Caco-2 (cell line): ENCODE measurements at regions not wholly inside any gene's neighbourhood (a gene's known extent, or its start where the extent isn't known, plus 50 kb on each side); places are given as distances from the start of the nearest gene placed in this dataset.

Experiments used
- BruUV-seq: library from RNA; stranded (reverse); fragments of 400-500 nt; replicated peaks from 2 replicates; lab custom pipeline; 2021; lab: Mats Ljungman, UMichigan
- CTCF ChIA-PET: fragments of 300-600 bp; sonication (Branson Sonifier 250); formaldehyde crosslinking; loops from one replicate; lab custom pipeline; 2022; ENCODE audit warnings: antibody characterized with exemption; lab: Charles Lee
- POLR2A ChIA-PET: fragments of 300-600 bp; sonication (Branson Sonifier 250); formaldehyde crosslinking; loops from one replicate; lab custom pipeline; 2022; ENCODE audit warnings: antibody characterized with exemption; lab: Charles Lee
- DNase-seq, 2 experiments: peaks; one replicate each; pipeline versions ENCODE4 v3.0.0 to v3.0.0-alpha.2; 2020 to 2022
- H3K27me3 ChIP-seq: replicated peaks from 2 replicates; pipeline ENCODE4 v1.6.0; 2011; ENCODE audit warnings: low read length; ENCODE audit not compliant: control insufficient read depth, insufficient read depth
- H3K36me3 ChIP-seq: 2 replicates; pipeline ENCODE4 v1.5.1; 2011; ENCODE audit warnings: low read length; ENCODE audit not compliant: control insufficient read depth, insufficient read depth
- H3K4me1 ChIP-seq: fragments of 250-450 bp; sonication (Bioruptor Pico); 2 replicates; pipeline ENCODE4 v1.5.1; 2020; ENCODE audit warnings: mild to moderate bottlenecking
- H3K4me3 ChIP-seq: 2 replicates; pipeline ENCODE4 v1.5.1; 2011; ENCODE audit warnings: low read depth, mild to moderate bottlenecking, control low read depth, low read length
- H3K9me3 ChIP-seq: fragments of 250-450 bp; sonication (Bioruptor Pico); 2 replicates; pipeline ENCODE4 v1.5.1; 2020; ENCODE audit warnings: mild to moderate bottlenecking, moderate library complexity
- H3K27ac Mint-ChIP-seq: one replicate; pipeline ENCODE4 v1.8.0; 2022; ENCODE audit warnings: mixed read lengths; ENCODE audit not compliant: unreplicated experiment
- H3K27me3 Mint-ChIP-seq: one replicate; pipeline ENCODE4 v1.8.0; 2022; ENCODE audit warnings: mixed read lengths; ENCODE audit not compliant: insufficient read depth, unreplicated experiment
- H3K36me3 Mint-ChIP-seq: one replicate; pipeline ENCODE4 v1.8.0; 2022; ENCODE audit warnings: mild to moderate bottlenecking, mixed read lengths; ENCODE audit not compliant: insufficient read depth, unreplicated experiment
- H3K4me1 Mint-ChIP-seq: one replicate; pipeline ENCODE4 v1.8.0; 2022; ENCODE audit warnings: low read depth, mixed read lengths; ENCODE audit not compliant: unreplicated experiment
- H3K4me3 Mint-ChIP-seq: one replicate; pipeline ENCODE4 v1.8.0; 2022; ENCODE audit warnings: mild to moderate bottlenecking, moderate library complexity, mixed read lengths; ENCODE audit not compliant: unreplicated experiment
- H3K9me3 Mint-ChIP-seq: one replicate; pipeline ENCODE4 v1.8.0; 2022; ENCODE audit warnings: mixed read lengths; ENCODE audit not compliant: unreplicated experiment
- CTCF ChIP-seq, 2 experiments: fragments of 200-600 bp in 1 of 2; IDR thresholded peaks; 1 replicate in 1 of 2; 2 replicates in 1 of 2; pipeline versions ENCODE4 v1.5.1 to v1.8.0; 2011 to 2022; ENCODE audit warnings: antibody characterized with exemption in 1 of 2, control low read depth in 1 of 2, inconsistent platforms in 1 of 2, low read depth in 1 of 2, low read length in 1 of 2, mild to moderate bottlenecking in 1 of 2, moderate library complexity in 1 of 2; ENCODE audit not compliant: insufficient read depth in 1 of 2, severe bottlenecking in 1 of 2, unreplicated experiment in 1 of 2
- intact Hi-C: fragments of 100-400 bp; cut with micrococcal nuclease; formaldehyde crosslinking; loops from one replicate; pipeline ENCODE4 v1.10.0; 2022; ENCODE audit not compliant: unreplicated experiment

- POLR2A ChIA-PET = interaction anchor here (0.6 kb wide), 1 partner anchor 169 kb away, joined by 3 read pairs; no protein-coding TSS in a partner anchor
- intact Hi-C loops = no loop called here
- Mint-ChIP-seq H3K36me3 (no peaks in the 10 kb centered on the region), H3K4me1 (no peaks in the 10 kb centered on the region), H3K27me3 (no peaks in the 10 kb centered on the region), H3K4me3 (no peak overlapping the region), H3K27ac (no peak overlapping the region), H3K9me3 (no peaks in the 10 kb centered on the region)
- TF ChIP-seq CTCF (IDR thresholded peaks at IDR 0.05; ENCODE audit: insufficient read depth in 1 of 2, low read depth in 1 of 2, low read length in 1 of 2, severe bottlenecking in 1 of 2, unreplicated experiment in 1 of 2) = no peak
- CTCF ChIA-PET = no interaction called here
- DNase-seq = no peak
- Histone ChIP-seq H3K36me3 (no peaks in the 10 kb centered on the region), H3K27me3 (no peaks in the 10 kb centered on the region), H3K4me1 (no peaks in the 10 kb centered on the region; the same call in 1 of the 2 replicates), H3K4me3 (no peak overlapping the region), H3K9me3 (no peaks in the 10 kb centered on the region)
- BruUV-seq = no TSS peak
Measured at GRCh38 chr16:52237823-52238222, 309.1 kb downstream of the TOX3 start.

GRCh38 chr16:52235186-52235585, 311.8 kb downstream of the TOX3 start:
- H3K27me3 Mint-ChIP-seq = no peaks in the 10 kb centered on the region
- CTCF ChIA-PET = interaction anchor here (0.5 kb wide), 1 partner anchor 77 kb away, joined by 3 read pairs; no protein-coding TSS in a partner anchor
- no peaks in the 10 kb centered on the region for H3K9me3 Mint-ChIP-seq
- TF ChIP-seq CTCF (IDR thresholded peaks at IDR 0.05; ENCODE audit: insufficient read depth in 1 of 2, low read depth in 1 of 2, low read length in 1 of 2, severe bottlenecking in 1 of 2, unreplicated experiment in 1 of 2) = no peak
- H3K27ac Mint-ChIP-seq = no peak overlapping the region
- POLR2A ChIA-PET = no interaction called here
- H3K36me3 Mint-ChIP-seq = no peaks in the 10 kb centered on the region
- no peaks in the 10 kb centered on the region for H3K9me3 ChIP-seq
- DNase-seq = no peak
- H3K4me1 Mint-ChIP-seq = no peaks in the 10 kb centered on the region
- H3K4me3 Mint-ChIP-seq = no peak overlapping the region
- H3K36me3 ChIP-seq = no peaks in the 10 kb centered on the region
- H3K4me1 ChIP-seq = no peaks in the 10 kb centered on the region; the same call in 1 of the 2 replicates
- no TSS peak for BruUV-seq
- no peaks in the 10 kb centered on the region for H3K27me3 ChIP-seq
- intact Hi-C loops = no loop called here
- H3K4me3 ChIP-seq = no peak overlapping the region

- Histone ChIP-seq H3K36me3 (no peaks in the 10 kb centered on the region), H3K4me1 (no peaks in the 10 kb centered on the region; the same call in 1 of the 2 replicates), H3K4me3 (no peak overlapping the region), H3K27me3 (no peaks in the 10 kb centered on the region), H3K9me3 (no peaks in the 10 kb centered on the region)
- H3K27ac Mint-ChIP-seq = no peak overlapping the region
- no peaks in the 10 kb centered on the region for H3K9me3 Mint-ChIP-seq
- H3K36me3 Mint-ChIP-seq = no peaks in the 10 kb centered on the region
- DNase-seq = no peak
- POLR2A ChIA-PET = no interaction called here
- H3K4me3 Mint-ChIP-seq = no peak overlapping the region
- H3K4me1 Mint-ChIP-seq = no peaks in the 10 kb centered on the region
- no peak for TF ChIP-seq CTCF (IDR thresholded peaks at IDR 0.05; ENCODE audit: insufficient read depth in 1 of 2, low read depth in 1 of 2, low read length in 1 of 2, severe bottlenecking in 1 of 2, unreplicated experiment in 1 of 2)
- intact Hi-C loops = no loop called here
- H3K27me3 Mint-ChIP-seq = no peaks in the 10 kb centered on the region
- no TSS peak for BruUV-seq
- CTCF ChIA-PET = no interaction called here
Measured at GRCh38 chr16:52234626-52235025, 312.3 kb downstream of the TOX3 start.
